Liver (tissue), 3 donors: ENCODE measurements at regions not wholly inside any gene's neighbourhood (a gene's known extent, or its start where the extent isn't known, plus 50 kb on each side); places are given as distances from the start of the nearest gene placed in this dataset.

Experiments
- HNF4A ChIP-seq, 2 donors: conservative IDR thresholded peaks; 2 replicates each; pipeline ENCODE4 v1.6.1; 2016; ENCODE audit warnings: antibody characterized with exemption in 2 of 2, mild to moderate bottlenecking in 2 of 2
- RXRA ChIP-seq, 2 donors: IDR thresholded peaks; 2 replicates each; pipeline ENCODE4 v1.6.1; 2017 to 2018; ENCODE audit warnings: antibody characterized with exemption in 2 of 2, mild to moderate bottlenecking in 1 of 2
- TAF1 ChIP-seq: conservative IDR thresholded peaks from 2 replicates; pipeline ENCODE4 v1.6.1; 2016; ENCODE audit warnings: antibody characterized with exemption, mild to moderate bottlenecking
- TF ChIP-seq, protein P1 (sequence below): fragments of 150-350 bp; IDR thresholded peaks from 2 replicates; pipeline ENCODE4 v1.5.1; 2017; ENCODE audit warnings: improper control_type of control experiment, low read depth, low read length; ENCODE audit not compliant: missing input control
- donor health status: healthy.
- donor health status: healthy.

DNA sequence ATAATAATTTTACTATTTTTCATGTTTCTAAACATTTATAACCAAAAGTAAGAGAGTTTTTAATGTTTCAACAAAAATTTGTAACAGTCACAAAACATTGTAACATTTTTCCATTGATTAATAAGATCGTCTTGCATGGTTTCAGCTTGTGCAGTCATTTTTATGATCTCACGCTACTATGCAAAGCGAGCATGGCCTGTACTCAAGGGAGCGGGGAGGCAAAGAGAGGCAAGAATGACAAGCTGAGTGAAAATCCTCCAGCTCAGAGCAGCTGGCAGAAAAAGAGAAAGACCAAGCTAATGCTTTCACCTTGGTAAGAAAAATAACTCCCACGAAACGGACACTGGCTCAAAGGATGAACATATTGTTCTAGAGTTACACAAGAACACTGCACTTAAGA is 90.0 kb upstream of the SV2C start:
- TF ChIP-seq, protein P1, sequence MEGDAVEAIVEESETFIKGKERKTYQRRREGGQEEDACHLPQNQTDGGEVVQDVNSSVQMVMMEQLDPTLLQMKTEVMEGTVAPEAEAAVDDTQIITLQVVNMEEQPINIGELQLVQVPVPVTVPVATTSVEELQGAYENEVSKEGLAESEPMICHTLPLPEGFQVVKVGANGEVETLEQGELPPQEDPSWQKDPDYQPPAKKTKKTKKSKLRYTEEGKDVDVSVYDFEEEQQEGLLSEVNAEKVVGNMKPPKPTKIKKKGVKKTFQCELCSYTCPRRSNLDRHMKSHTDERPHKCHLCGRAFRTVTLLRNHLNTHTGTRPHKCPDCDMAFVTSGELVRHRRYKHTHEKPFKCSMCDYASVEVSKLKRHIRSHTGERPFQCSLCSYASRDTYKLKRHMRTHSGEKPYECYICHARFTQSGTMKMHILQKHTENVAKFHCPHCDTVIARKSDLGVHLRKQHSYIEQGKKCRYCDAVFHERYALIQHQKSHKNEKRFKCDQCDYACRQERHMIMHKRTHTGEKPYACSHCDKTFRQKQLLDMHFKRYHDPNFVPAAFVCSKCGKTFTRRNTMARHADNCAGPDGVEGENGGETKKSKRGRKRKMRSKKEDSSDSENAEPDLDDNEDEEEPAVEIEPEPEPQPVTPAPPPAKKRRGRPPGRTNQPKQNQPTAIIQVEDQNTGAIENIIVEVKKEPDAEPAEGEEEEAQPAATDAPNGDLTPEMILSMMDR, result no peak
- TF ChIP-seq HNF4A (conservative IDR thresholded peaks at IDR 0.05), result no peak
- TF ChIP-seq RXRA (IDR thresholded peaks at IDR 0.05), result no peak
- no peak for TF ChIP-seq TAF1
